K562 (cell line): ENCODE measurements at regions not wholly inside any gene's neighbourhood (a gene's known extent, or its start where the extent isn't known, plus 50 kb on each side); places are given as distances from the start of the nearest gene placed in this dataset.

Experiments
- ATAC-seq: fragments of 200-7000 bp; cut with Tn5 transposase; 3 replicates; pipeline ENCODE4 v1.9.1; 2020; ENCODE audit warnings: moderate library complexity
- BruUV-seq: library from RNA; stranded (reverse); fragments of 400-500 nt; replicated peaks from 2 replicates; lab custom pipeline; 2021; lab: Mats Ljungman, UMichigan
- CTCF ChIA-PET: fragments of 300-600 bp; formaldehyde crosslinking; extraction: SDS; loops from one replicate; lab custom pipeline; 2021; ENCODE audit warnings: low intra/inter-chr PET ratio; lab: Yijun Ruan, JAX
- POLR2A ChIA-PET: fragments of 300-600, 350-650 bp; sonication (Branson Sonifier 250); formaldehyde crosslinking; extraction: SDS; loops from one replicate; lab custom pipeline; 2021; ENCODE audit warnings: antibody characterized with exemption, inconsistent platforms; lab: Yijun Ruan, JAX
- DNase-seq, 4 experiments: peaks; one replicate each; pipeline versions ENCODE4 v3.0.0 to v3.0.0-alpha.2; 2011 to 2018; ENCODE audit warnings: low spot score in 3 of 4, mixed read lengths in 3 of 4; ENCODE audit errors: extremely low read depth in 1 of 4
- FAIRE-seq: peaks from 2 replicates; lab custom pipeline; 2011; peaks lifted over from hg19 to GRCh38; lab: Jason Lieb, UNC
- H2AFZ ChIP-seq: 2 replicates; pipeline ENCODE4 v1.6.0; 2011; ENCODE audit warnings: low read depth, low read length, control low read depth, inconsistent platforms
- H3K27ac ChIP-seq: fragments of 200-600 bp; 3 replicates; pipeline ENCODE4 v1.8.0; 2011; ENCODE audit warnings: low read depth, mild to moderate bottlenecking, control low read depth, inconsistent platforms, low read length, moderate library complexity, mixed read lengths; ENCODE audit errors: extremely low read depth
- H3K27me3 ChIP-seq, 2 experiments: fragments of 300-600 bp in 1 of 2; 2 replicates in 1 of 2; 3 replicates in 1 of 2; pipeline versions ENCODE4 v1.6.0 to v1.8.0; 2011; ENCODE audit warnings: inconsistent platforms in 2 of 2, low read length in 2 of 2, mild to moderate bottlenecking in 1 of 2, mixed read lengths in 1 of 2, moderate library complexity in 1 of 2; ENCODE audit not compliant: control insufficient read depth in 2 of 2, insufficient read depth in 2 of 2
- H3K36me3 ChIP-seq: fragments of 300-600 bp; 3 replicates; pipeline ENCODE4 v1.8.0; 2011; ENCODE audit warnings: mild to moderate bottlenecking, low read length, inconsistent platforms; ENCODE audit not compliant: control insufficient read depth, insufficient read depth
- H3K4me1 ChIP-seq, 2 experiments: fragments of 200-600 bp in 1 of 2; replicated peaks in 1 of 2; 2 replicates in 1 of 2; 3 replicates in 1 of 2; pipeline versions ENCODE4 v1.5.1 to v1.8.0; 2011; ENCODE audit warnings: inconsistent platforms in 2 of 2, low read length in 2 of 2, mild to moderate bottlenecking in 1 of 2, mixed read lengths in 1 of 2, moderate library complexity in 1 of 2; ENCODE audit not compliant: control insufficient read depth in 2 of 2, insufficient read depth in 2 of 2
- H3K4me2 ChIP-seq: 2 replicates; pipeline ENCODE4 v1.6.1; 2011; ENCODE audit warnings: low read length, control low read depth, inconsistent platforms, mixed read lengths; ENCODE audit not compliant: insufficient read depth
- H3K4me3 ChIP-seq: fragments of 200-600 bp; sonication (generic), shearing (Covaris generic); 2 replicates; pipeline ENCODE4 v1.5.1; 2016; ENCODE audit warnings: control low read depth, inconsistent platforms
- H3K79me2 ChIP-seq: fragments of 200-600 bp; 3 replicates; pipeline ENCODE4 v1.8.0; 2011; ENCODE audit warnings: low read length, inconsistent platforms; ENCODE audit not compliant: control insufficient read depth, insufficient read depth
- H3K9ac ChIP-seq, 2 experiments: 2 replicates each; pipeline versions ENCODE4 v1.6.0 to v1.6.1; 2011; ENCODE audit warnings: low read depth in 2 of 2, low read length in 2 of 2, control low read depth in 1 of 2, inconsistent platforms in 1 of 2, mild to moderate bottlenecking in 1 of 2, mixed read lengths in 1 of 2; ENCODE audit not compliant: insufficient read depth in 1 of 2
- H3K9me1 ChIP-seq: one replicate; pipeline ENCODE4 v1.6.0; 2011; ENCODE audit warnings: inconsistent platforms, mild to moderate bottlenecking, low read length, moderate library complexity; ENCODE audit not compliant: control insufficient read depth, insufficient read depth
- H3K9me3 ChIP-seq: replicated peaks from 2 replicates; pipeline ENCODE4 v1.5.1; 2011; ENCODE audit warnings: low read depth, low read length, inconsistent platforms; ENCODE audit not compliant: control insufficient read depth, insufficient read depth
- H4K20me1 ChIP-seq: replicated peaks from 2 replicates; pipeline ENCODE4 v1.6.1; 2011; ENCODE audit warnings: low read length, inconsistent platforms, mixed read lengths; ENCODE audit not compliant: control insufficient read depth, insufficient read depth
- CREB1 ChIP-seq, 2 experiments: sonication (generic) in 1 of 2; formaldehyde crosslinking in 1 of 2; IDR thresholded peaks; 2 replicates each; pipeline versions ENCODE4 v1.6.1 to v1.8.0; 2012 to 2022; ENCODE audit warnings: inconsistent platforms in 1 of 2, mild to moderate bottlenecking in 1 of 2, missing genetic modification reagents in 1 of 2, moderate library complexity in 1 of 2
- EHMT2 ChIP-seq: fragments of 450-650 bp; IDR thresholded peaks from 2 replicates; pipeline ENCODE4 v1.6.1; 2018; ENCODE audit warnings: antibody characterized with exemption
- HDAC3 ChIP-seq: fragments of 450-650 bp; IDR thresholded peaks from 2 replicates; pipeline ENCODE4 v1.6.1; 2018; ENCODE audit warnings: borderline replicate concordance, mild to moderate bottlenecking, moderate library complexity; ENCODE audit not compliant: partially characterized antibody
- HOXB6 ChIP-seq: fragments of 250-450 bp; sonication (Bioruptor Pico); IDR thresholded peaks from 2 replicates; pipeline ENCODE4 v1.5.1; 2022; ENCODE audit warnings: mild to moderate bottlenecking, borderline replicate concordance
- POLR2AphosphoS2 ChIP-seq: IDR thresholded peaks from 2 replicates; pipeline ENCODE4 v1.6.1; 2012; ENCODE audit warnings: low read length, improper control_type of control experiment
- SP1 ChIP-seq: sonication (generic); formaldehyde crosslinking; IDR thresholded peaks from 2 replicates; pipeline ENCODE4 v1.8.1; 2022; ENCODE audit warnings: mild to moderate bottlenecking, missing genetic modification reagents
- TBL1XR1 ChIP-seq, 2 experiments: IDR thresholded peaks; 2 replicates each; pipeline ENCODE4 v1.6.1; 2012; ENCODE audit warnings: improper control_type of control experiment in 2 of 2, low read length in 2 of 2, mild to moderate bottlenecking in 1 of 2
- TEAD2 ChIP-seq: fragments of 450-650 bp; IDR thresholded peaks from 2 replicates; pipeline ENCODE4 v1.6.1; 2016; ENCODE audit warnings: missing genetic modification characterization, control low read depth, missing compliant biosample characterization
- U2AF1 ChIP-seq: fragments of 200-400 bp; formaldehyde crosslinking; optimal IDR thresholded peaks from 2 replicates; pipeline ENCODE3; 2017; ENCODE audit warnings: mild to moderate bottlenecking, low read depth, low read length, moderate library complexity
- ZNF140 ChIP-seq: fragments of 250-450 bp; sonication (Bioruptor Pico); IDR thresholded peaks from 2 replicates; pipeline ENCODE4 v1.8.0; 2021; ENCODE audit warnings: moderate library complexity, mild to moderate bottlenecking, inconsistent platforms
- ZNF184 ChIP-seq: sonication (generic); formaldehyde crosslinking; IDR thresholded peaks from 2 replicates; pipeline ENCODE4 v1.5.0; 2020; ENCODE audit warnings: missing genetic modification reagents
- ZNF197 ChIP-seq: fragments of 200-800 bp; sonication (Bioruptor generic); IDR thresholded peaks from 2 replicates; pipeline ENCODE4 v1.6.1; 2016; ENCODE audit warnings: low read depth, missing genetic modification characterization, missing compliant biosample characterization
- ZNF282 ChIP-seq: sonication (generic); formaldehyde crosslinking; IDR thresholded peaks from 2 replicates; pipeline ENCODE4 v1.8.1; 2023; ENCODE audit warnings: missing genetic modification reagents
- ZNF311 ChIP-seq: fragments of 250-450 bp; sonication (Bioruptor Pico); IDR thresholded peaks from 2 replicates; pipeline ENCODE4 v1.4.0; 2020; ENCODE audit warnings: mild to moderate bottlenecking, moderate library complexity
- WGBS: fragments of 100-300 bp; shearing (Covaris generic); methylation state at CpG from one replicate; pipeline ENCODE4 v1.1.6; 2016; ENCODE audit warnings: low coverage, mixed read lengths; ENCODE audit not compliant: insufficient coverage; ENCODE audit errors: missing lambda C conversion rate; 5-methylcytosine and 5-hydroxymethylcytosine counted together
- in situ Hi-C: fragments of 300-500 bp; cut with MboI; formaldehyde crosslinking; loops from 4 replicates; pipeline ENCODE4 v1.15.0; 2018; ENCODE audit warnings: inconsistent platforms, mixed read lengths
- intact Hi-C: fragments of 100-400 bp; cut with micrococcal nuclease; formaldehyde crosslinking; loops from 2 replicates; pipeline ENCODE4 v1.14.2; 2022
- TF ChIP-seq, protein P1 (sequence below): fragments of 200-400 bp; formaldehyde crosslinking; IDR thresholded peaks from 2 replicates; pipeline ENCODE4 v1.6.1; 2017; ENCODE audit warnings: mild to moderate bottlenecking, low read depth, low read length, moderate library complexity

DNA sequence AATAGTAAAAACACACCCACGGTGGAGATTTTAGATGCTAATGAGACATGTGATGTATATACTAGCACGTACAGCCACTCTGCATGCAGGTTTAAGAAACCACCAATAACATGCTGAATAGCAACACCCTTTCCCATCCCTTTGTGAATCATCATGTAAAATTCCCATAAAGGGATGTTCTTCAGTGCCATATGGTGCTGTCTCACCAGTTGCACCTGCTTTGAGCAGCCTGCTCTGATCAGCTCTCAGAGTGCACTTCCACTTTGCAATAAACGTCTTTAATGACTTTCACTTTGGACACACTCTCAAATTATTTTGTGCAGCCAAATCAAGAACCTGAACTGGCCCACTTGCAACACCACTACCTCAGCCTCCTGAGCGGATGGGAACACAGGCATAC, 615.0 kb downstream of the ANKRD7 start (continued):
- no peak for TF ChIP-seq ZNF311 (CRISPR knock-in tag)
- no peak for TF ChIP-seq POLR2AphosphoS2
- no peak for TF ChIP-seq SP1 (CRISPR knock-in tag)

- Histone ChIP-seq H3K36me3 (no peaks in the 10 kb centered on the region), H3K27me3 (no peaks in the 10 kb centered on the region), H3K4me3 (no peak overlapping the region), H3K79me2 (no peaks in the 10 kb centered on the region), H2AFZ (no peak overlapping the region), H4K20me1 (no peaks in the 10 kb centered on the region), H3K9me3 (peaks cover 3% of the 10 kb centered on the region; the same call in 1 of the 2 replicates), H3K4me2 (no peak overlapping the region), H3K9ac (no peak overlapping the region), H3K27ac (no peak overlapping the region), H3K4me1 (no peaks in the 10 kb centered on the region), H3K9me1 (no peaks in the 10 kb centered on the region)
- no peak for TF ChIP-seq TBL1XR1 (IDR thresholded peaks at IDR 0.05; ENCODE audit: low read length in 2 of 2)
- ATAC-seq = no peak
- intact Hi-C loops (no loop called here), in situ Hi-C loops (no loop called here)
- no TSS peak for BruUV-seq
- CTCF ChIA-PET = no interaction called here
- DNase-seq = no peak
- POLR2A ChIA-PET = no interaction called here
- no peak for FAIRE-seq
- WGBS = 6% methylated on average over 1 of the region's 1 CpG
Observed at GRCh38 chr7:118843456-118843855, 619.0 kb downstream of the ANKRD7 start.

DNA sequence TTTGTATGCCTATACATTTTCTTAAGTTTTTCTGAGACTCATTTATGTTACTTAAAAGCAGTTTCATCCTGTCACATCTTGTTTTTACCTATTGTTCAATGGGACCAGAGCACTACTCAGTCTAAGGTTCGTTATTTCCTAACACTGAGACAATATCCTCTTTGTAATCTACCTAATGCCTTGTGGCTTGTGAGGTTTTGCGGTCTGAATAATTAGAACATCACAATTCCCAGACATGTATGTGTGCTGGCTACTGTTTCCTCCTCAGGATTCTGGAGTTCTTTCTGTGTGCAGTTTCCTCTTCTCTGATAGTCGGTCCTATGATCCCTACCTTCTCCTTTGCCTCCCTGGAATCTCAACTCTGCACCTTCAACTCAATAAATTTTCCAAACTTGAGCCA, 620.2 kb downstream of the ANKRD7 start:
- no peaks in the 10 kb centered on the region for H3K36me3 ChIP-seq
- H3K79me2 ChIP-seq = no peaks in the 10 kb centered on the region
- no peaks in the 10 kb centered on the region for H3K4me1 ChIP-seq
- no peak overlapping the region for H3K4me2 ChIP-seq
- no peak overlapping the region for H3K4me3 ChIP-seq
- H3K9ac ChIP-seq = no peak overlapping the region
- in situ Hi-C loops (no loop called here), intact Hi-C loops (no loop called here)
- no peak overlapping the region for H3K27ac ChIP-seq
- ChIA-PET POLR2A (no interaction called here), CTCF (no interaction called here)
- no TSS peak for BruUV-seq
- DNase-seq (no peak), FAIRE-seq (no peak), ATAC-seq (no peak)
- H3K9me3 ChIP-seq = peaks cover 3% of the 10 kb centered on the region; the same call in 1 of the 2 replicates
- no peaks in the 10 kb centered on the region for H4K20me1 ChIP-seq
- no peaks in the 10 kb centered on the region for H3K9me1 ChIP-seq
- H2AFZ ChIP-seq = no peak overlapping the region
- no peaks in the 10 kb centered on the region for H3K27me3 ChIP-seq
- 3% methylated on average over 3 of the region's 3 CpGs for WGBS
- TF ChIP-seq ZNF140 (CRISPR knock-in tag) (no peak), ZNF197 (CRISPR knock-in tag) (no peak), U2AF1 (no peak), EHMT2 (no peak), ZNF184 (CRISPR knock-in tag) (no peak), HOXB6 (CRISPR knock-in tag) (no peak), CREB1 (IDR thresholded peaks at IDR 0.05) (no peak), CREB1 (CRISPR knock-in tag; IDR thresholded peaks at IDR 0.05) (no peak), TEAD2 (tag) (no peak), HDAC3 (no peak), ZNF282 (CRISPR knock-in tag) (no peak)
- TF ChIP-seq, protein P1, sequence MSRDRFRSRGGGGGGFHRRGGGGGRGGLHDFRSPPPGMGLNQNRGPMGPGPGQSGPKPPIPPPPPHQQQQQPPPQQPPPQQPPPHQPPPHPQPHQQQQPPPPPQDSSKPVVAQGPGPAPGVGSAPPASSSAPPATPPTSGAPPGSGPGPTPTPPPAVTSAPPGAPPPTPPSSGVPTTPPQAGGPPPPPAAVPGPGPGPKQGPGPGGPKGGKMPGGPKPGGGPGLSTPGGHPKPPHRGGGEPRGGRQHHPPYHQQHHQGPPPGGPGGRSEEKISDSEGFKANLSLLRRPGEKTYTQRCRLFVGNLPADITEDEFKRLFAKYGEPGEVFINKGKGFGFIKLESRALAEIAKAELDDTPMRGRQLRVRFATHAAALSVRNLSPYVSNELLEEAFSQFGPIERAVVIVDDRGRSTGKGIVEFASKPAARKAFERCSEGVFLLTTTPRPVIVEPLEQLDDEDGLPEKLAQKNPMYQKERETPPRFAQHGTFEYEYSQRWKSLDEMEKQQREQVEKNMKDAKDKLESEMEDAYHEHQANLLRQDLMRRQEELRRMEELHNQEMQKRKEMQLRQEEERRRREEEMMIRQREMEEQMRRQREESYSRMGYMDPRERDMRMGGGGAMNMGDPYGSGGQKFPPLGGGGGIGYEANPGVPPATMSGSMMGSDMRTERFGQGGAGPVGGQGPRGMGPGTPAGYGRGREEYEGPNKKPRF = no peak
